Ovary (tissue), 7 donors: ENCODE measurements at regions not wholly inside any gene's neighbourhood (a gene's known extent, or its start where the extent isn't known, plus 50 kb on each side); places are given as distances from the start of the nearest gene placed in this dataset.

Experiments
- DNase-seq, 5 donors: peaks; one replicate each; pipeline ENCODE4 v3.0.0-alpha.2; 2019 to 2020
- H3K27ac ChIP-seq, 2 donors: fragments of 200-600 bp; one replicate each; pipeline versions ENCODE4 v1.5.1 to v1.8.0; 2019 to 2022
- H3K27me3 ChIP-seq: fragments of 200-600 bp; one replicate; pipeline ENCODE4 v1.8.0; 2022
- H3K36me3 ChIP-seq: fragments of 200-600 bp; sonication (generic); one replicate; pipeline ENCODE4 v1.5.1; 2019
- H3K4me1 ChIP-seq: one replicate; pipeline ENCODE4 v1.8.1; 2013; ENCODE audit warnings: mild to moderate bottlenecking, moderate library complexity; ENCODE audit not compliant: insufficient read depth
- H3K4me3 ChIP-seq: fragments of 200-600 bp; sonication (generic); one replicate; pipeline ENCODE4 v1.5.1; 2017
- H3K9me3 ChIP-seq, 2 donors: fragments of 200-600 bp in 1 of 2; sonication (generic) in 1 of 2; one replicate each; pipeline versions ENCODE4 v1.5.1 to v1.8.1; 2013 to 2019; ENCODE audit warnings: mild to moderate bottlenecking in 1 of 2, moderate library complexity in 1 of 2
- EP300 ChIP-seq: sonication (generic); formaldehyde crosslinking; IDR thresholded peaks from one replicate; pipeline ENCODE4 v1.6.1; 2017; ENCODE audit warnings: antibody characterized with exemption
- POLR2A ChIP-seq: fragments of 450-650 bp; IDR thresholded peaks from one replicate; pipeline ENCODE4 v1.6.1; 2017; ENCODE audit warnings: antibody characterized with exemption, mild to moderate bottlenecking, moderate library complexity
- WGBS, 3 donors: extraction: QIAGEN DNeasy Blood & Tissue Kit in 1 of 3; methylation state at CpG; one replicate each; pipeline versions ENCODE4 v1.1.5 to v1.1.7; 2013 to 2017; 5-methylcytosine and 5-hydroxymethylcytosine counted together
- intact Hi-C, 4 donors: fragments of 100-400 bp; cut with DNase I; formaldehyde crosslinking; loops; one replicate each; pipeline versions ENCODE4 v1.11.0 to v1.15.1; 2022 to 2023
- TF ChIP-seq, protein P1 (sequence below), 3 donors: fragments of 450-650 bp in 2 of 3; fragments of 200-600 bp in 1 of 3; IDR thresholded peaks; one replicate each; pipeline versions ENCODE4 v1.5.1 to v1.8.0; 2016 to 2022; ENCODE audit warnings: antibody characterized with exemption in 3 of 3, mild to moderate bottlenecking in 1 of 3
- donor health status: DM: no; HTN: no; CAD: no; lungs with moderate emphysema.
- donor health status: DM: no; HTN: no; CAD: no.
- donor health status: Bipolar disorder and iron deficiency.
- donor health status: DM: no; HTN: no; CAD: no.
- donor health status: DM: yes; HTN: yes; CAD: no.

DNA sequence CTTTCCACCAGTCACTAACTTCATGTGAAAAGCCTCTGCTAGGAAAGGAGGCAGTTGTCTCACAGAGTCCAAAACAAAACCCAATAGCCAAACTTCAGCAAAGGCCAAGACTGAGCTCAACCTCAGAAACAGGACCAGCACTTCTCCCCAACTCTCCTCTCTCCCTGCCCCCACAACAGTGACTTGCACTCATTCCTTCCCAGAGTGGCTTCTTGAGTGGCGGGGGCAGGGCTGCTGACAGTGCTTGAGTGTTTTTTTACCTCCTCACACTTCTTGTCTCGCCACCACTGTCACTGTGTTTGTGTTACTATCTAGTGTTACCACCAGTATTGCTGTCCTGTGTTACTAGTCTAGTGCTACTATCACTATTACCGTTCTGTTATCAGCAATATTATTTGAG lies 206.8 kb downstream of the KLF6 start:
- Histone ChIP-seq H3K36me3 (no peaks in the 10 kb centered on the region), H3K4me1 (no peaks in the 10 kb centered on the region), H3K9me3 (no peaks in the 10 kb centered on the region), H3K4me3 (no peak overlapping the region), H3K27me3 (no peaks in the 10 kb centered on the region), H3K27ac (no peak overlapping the region)
- TF ChIP-seq, protein P1, sequence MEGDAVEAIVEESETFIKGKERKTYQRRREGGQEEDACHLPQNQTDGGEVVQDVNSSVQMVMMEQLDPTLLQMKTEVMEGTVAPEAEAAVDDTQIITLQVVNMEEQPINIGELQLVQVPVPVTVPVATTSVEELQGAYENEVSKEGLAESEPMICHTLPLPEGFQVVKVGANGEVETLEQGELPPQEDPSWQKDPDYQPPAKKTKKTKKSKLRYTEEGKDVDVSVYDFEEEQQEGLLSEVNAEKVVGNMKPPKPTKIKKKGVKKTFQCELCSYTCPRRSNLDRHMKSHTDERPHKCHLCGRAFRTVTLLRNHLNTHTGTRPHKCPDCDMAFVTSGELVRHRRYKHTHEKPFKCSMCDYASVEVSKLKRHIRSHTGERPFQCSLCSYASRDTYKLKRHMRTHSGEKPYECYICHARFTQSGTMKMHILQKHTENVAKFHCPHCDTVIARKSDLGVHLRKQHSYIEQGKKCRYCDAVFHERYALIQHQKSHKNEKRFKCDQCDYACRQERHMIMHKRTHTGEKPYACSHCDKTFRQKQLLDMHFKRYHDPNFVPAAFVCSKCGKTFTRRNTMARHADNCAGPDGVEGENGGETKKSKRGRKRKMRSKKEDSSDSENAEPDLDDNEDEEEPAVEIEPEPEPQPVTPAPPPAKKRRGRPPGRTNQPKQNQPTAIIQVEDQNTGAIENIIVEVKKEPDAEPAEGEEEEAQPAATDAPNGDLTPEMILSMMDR (IDR thresholded peaks at IDR 0.05): no peak
- TF ChIP-seq EP300: no peak
- no peak for TF ChIP-seq POLR2A
- intact Hi-C loops: no loop called here
- DNase-seq: no peak
- WGBS, 3 donors: 83 to 94% (median 85%) methylated on average over 3 of the region's 3 CpGs

DNA sequence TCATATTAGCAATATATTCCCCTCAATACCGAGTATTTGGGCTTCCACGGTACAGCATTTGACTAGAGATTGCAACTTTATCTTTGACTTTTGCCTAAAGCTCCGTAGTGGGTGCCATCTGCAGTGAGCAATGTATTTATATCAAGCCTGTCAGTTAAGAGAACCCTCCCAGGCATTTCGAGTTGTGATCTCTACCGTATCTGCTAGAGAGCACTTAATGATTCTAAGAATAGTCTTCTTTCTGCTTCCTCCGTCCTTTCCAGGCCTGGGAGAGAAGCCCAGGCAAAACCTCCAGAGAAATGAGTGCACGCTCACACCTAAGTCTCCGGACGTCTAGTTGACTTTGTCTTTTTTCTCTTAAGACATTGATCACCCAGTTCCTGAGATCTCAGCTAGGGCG lies 210.6 kb downstream of the KLF6 start:
- Histone ChIP-seq H3K4me3 (no peak overlapping the region), H3K27ac (no peak overlapping the region), H3K27me3 (no peaks in the 10 kb centered on the region), H3K36me3 (no peaks in the 10 kb centered on the region), H3K4me1 (no peaks in the 10 kb centered on the region), H3K9me3 (no peaks in the 10 kb centered on the region)
- TF ChIP-seq EP300: no peak
- TF ChIP-seq, protein P1 (IDR thresholded peaks at IDR 0.05): no peak
- no peak for TF ChIP-seq POLR2A
- no peak for DNase-seq
- intact Hi-C loops: no loop called here
- 74 to 86% (median 82%) methylated on average over 10 of the region's 10 CpGs for WGBS, 3 donors

DNA sequence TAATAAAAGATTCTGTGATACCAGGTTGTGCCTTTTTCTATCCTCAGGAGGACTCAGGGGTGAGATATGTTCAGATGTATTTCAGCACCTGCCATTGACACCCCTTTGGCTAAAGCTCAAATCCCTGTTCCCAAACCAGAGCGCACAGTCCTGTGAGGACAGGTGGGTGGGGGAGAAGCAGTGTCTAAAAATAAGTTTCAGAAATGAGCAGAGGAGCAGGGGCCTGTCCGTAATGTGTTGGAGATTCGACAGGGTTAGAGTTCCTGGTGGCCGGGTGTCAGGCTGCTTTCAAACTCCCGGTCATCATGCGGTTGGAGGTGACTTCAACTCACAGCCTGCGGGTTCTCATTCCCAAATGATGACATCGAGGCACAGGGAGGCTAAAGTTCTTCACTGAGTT lies 211.5 kb downstream of the KLF6 start:
- TF ChIP-seq POLR2A (no peak), EP300 (no peak)
- TF ChIP-seq, protein P1 (IDR thresholded peaks at IDR 0.05): no peak
- DNase-seq: no peak
- Histone ChIP-seq H3K9me3 (no peaks in the 10 kb centered on the region), H3K4me3 (no peak overlapping the region), H3K27me3 (no peaks in the 10 kb centered on the region), H3K27ac (no peak overlapping the region), H3K4me1 (no peaks in the 10 kb centered on the region), H3K36me3 (no peaks in the 10 kb centered on the region)
- intact Hi-C loops: no loop called here
- 77 to 84% (median 82%) methylated on average over 8 of the region's 8 CpGs for WGBS, 3 donors

DNA sequence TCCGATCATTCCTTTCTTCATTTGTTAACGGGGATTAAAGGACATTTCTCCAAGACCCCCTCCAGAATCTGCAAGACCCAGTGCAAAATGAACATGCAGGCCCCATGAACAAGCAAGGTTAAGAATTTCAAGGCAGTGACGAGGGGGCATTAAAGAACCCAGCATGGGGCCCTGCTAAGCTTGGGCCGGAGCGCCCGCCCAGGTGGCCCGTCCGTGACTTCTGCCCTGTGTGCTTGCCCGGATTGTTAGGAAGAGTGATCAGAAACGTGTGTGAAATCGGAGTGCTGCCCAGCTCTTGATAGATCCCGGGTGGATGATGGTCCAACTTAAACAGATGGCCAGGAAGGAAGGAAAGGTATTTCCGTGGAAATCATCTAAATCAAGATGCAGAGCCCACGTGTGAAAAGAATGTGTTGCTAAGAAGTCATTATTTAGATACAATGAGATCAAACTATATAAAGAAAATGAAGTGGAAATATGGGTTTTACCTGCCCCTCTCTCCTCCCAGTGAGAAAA lies 213.6 kb downstream of the KLF6 start:
- intact Hi-C loops: no loop called here

More for the DNA sequence above, 213.6 kb downstream of the KLF6 start:
- H3K9me3 ChIP-seq: no peaks in the 10 kb centered on the region
- no peak for TF ChIP-seq EP300
- TF ChIP-seq POLR2A: no peak
- TF ChIP-seq, protein P1 (IDR thresholded peaks at IDR 0.05): no peak
- H3K4me1 ChIP-seq: no peaks in the 10 kb centered on the region
- H3K27ac ChIP-seq: no peak overlapping the region
- H3K4me3 ChIP-seq: no peak overlapping the region
- no peak for DNase-seq
- 91 to 95% (median 92%) methylated on average over 14 of the region's 14 CpGs for whole genome bisulfite sequencing, 3 donors
- H3K27me3 ChIP-seq: no peaks in the 10 kb centered on the region
- no peaks in the 10 kb centered on the region for H3K36me3 ChIP-seq
